ENCODE measurements at regions not wholly inside any gene's neighbourhood (a gene's known extent, or its start where the extent isn't known, plus 50 kb on each side); places are given as distances from the start of the nearest gene placed in this dataset.

DNA sequence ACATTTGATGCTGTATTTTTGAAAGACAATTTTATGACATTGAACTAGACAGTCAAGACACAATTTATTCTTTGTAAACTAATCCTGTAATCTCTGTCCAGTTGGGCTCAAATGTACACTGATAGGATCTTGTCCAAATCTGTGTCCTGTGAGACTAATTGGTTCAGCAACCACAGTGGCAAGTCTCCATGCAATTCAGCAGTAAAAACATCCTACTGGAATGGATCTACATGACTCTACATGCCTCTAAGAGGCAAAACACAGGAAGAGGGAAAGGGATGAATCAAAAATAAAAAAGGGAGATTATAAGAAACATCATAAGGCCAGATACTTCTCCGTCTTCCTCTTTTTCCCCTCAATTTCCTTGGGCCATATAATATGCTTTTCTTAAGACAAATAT is 1164.2 kb downstream of the NLGN4Y start:
- Mint-ChIP-seq H3K27me3 (ENCODE audit: insufficient read depth) (no peaks in the 10 kb centered on the region), H3K36me3 (ENCODE audit: low read depth) (no peaks in the 10 kb centered on the region), H3K4me3 (no peak overlapping the region), H3K27ac (no peak overlapping the region), H3K9me3 (peaks cover 6% of the 10 kb centered on the region; the same call in 1 of the 2 replicates), H3K4me1 (ENCODE audit: low read depth) (no peaks in the 10 kb centered on the region)
- DNase-seq, result no peak
- TF ChIP-seq, protein P1, sequence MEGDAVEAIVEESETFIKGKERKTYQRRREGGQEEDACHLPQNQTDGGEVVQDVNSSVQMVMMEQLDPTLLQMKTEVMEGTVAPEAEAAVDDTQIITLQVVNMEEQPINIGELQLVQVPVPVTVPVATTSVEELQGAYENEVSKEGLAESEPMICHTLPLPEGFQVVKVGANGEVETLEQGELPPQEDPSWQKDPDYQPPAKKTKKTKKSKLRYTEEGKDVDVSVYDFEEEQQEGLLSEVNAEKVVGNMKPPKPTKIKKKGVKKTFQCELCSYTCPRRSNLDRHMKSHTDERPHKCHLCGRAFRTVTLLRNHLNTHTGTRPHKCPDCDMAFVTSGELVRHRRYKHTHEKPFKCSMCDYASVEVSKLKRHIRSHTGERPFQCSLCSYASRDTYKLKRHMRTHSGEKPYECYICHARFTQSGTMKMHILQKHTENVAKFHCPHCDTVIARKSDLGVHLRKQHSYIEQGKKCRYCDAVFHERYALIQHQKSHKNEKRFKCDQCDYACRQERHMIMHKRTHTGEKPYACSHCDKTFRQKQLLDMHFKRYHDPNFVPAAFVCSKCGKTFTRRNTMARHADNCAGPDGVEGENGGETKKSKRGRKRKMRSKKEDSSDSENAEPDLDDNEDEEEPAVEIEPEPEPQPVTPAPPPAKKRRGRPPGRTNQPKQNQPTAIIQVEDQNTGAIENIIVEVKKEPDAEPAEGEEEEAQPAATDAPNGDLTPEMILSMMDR (IDR thresholded peaks at IDR 0.05), result no peak

DNA sequence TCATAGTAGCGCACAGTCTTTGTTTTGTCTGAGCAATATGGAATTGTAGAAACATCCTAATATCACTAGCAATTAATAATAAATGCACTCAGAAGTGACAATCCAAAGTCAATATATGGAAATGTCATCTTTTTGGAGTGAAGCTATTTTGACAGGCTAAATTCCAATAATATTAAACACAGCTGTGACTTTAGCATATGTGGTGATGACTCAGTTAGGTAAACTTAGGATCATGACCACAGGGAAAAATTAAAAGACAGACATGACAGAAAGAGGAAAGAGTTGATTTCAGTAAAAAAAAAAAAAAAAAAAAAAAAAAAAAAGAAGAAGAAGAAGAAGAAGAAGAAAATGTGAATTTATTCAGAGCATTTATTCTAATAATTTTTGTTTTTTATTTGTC is 1165.7 kb downstream of the NLGN4Y start:
- H3K4me3 Mint-ChIP-seq, result no peak overlapping the region
- H3K27me3 Mint-ChIP-seq (ENCODE audit: insufficient read depth), result no peaks in the 10 kb centered on the region

GRCh38 chrY:15702131-15702530 is 1177.8 kb downstream of the NLGN4Y start:
- Mint-ChIP-seq H3K27me3 (ENCODE audit: insufficient read depth) (no peaks in the 10 kb centered on the region), H3K27ac (no peak overlapping the region), H3K36me3 (ENCODE audit: low read depth) (no peaks in the 10 kb centered on the region), H3K4me3 (no peak overlapping the region), H3K9me3 (no peaks in the 10 kb centered on the region), H3K4me1 (ENCODE audit: low read depth) (no peaks in the 10 kb centered on the region)
- TF ChIP-seq, protein P1 (IDR thresholded peaks at IDR 0.05), result no peak
- no peak for DNase-seq

More for the DNA sequence above, 1165.7 kb downstream of the NLGN4Y start:
- TF ChIP-seq, protein P1 (IDR thresholded peaks at IDR 0.05), result no peak
- H3K9me3 Mint-ChIP-seq, result peaks cover 5% of the 10 kb centered on the region; the same call in 1 of the 2 replicates
- no peaks in the 10 kb centered on the region for H3K36me3 Mint-ChIP-seq (ENCODE audit: low read depth)
- no peak for DNase-seq
- H3K4me1 Mint-ChIP-seq (ENCODE audit: low read depth), result no peaks in the 10 kb centered on the region
- H3K27ac Mint-ChIP-seq, result no peak overlapping the region

DNA sequence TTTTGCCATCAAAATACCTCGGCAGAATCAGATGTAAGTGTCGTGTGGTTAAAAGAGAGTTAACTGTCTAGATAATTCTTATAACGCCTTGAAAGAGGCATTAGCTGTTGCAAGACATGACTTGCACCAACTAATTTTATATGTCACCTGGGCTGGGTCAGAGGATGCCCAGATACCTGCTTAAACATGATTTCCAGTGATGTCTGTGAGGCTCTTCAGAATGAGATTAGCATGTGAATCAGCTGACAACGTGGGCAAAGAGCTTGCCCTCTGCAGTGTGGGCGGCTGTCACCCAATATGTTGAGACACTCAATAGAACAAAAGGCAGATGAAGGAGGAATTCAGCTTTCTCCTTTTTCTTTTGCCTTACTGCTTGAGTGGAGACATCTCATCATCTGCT is 1180.6 kb downstream of the NLGN4Y start:
- no peak overlapping the region for H3K27ac Mint-ChIP-seq
- no peaks in the 10 kb centered on the region for H3K27me3 Mint-ChIP-seq (ENCODE audit: insufficient read depth)
- H3K4me1 Mint-ChIP-seq (ENCODE audit: low read depth), result no peaks in the 10 kb centered on the region
- H3K4me3 Mint-ChIP-seq, result no peak overlapping the region
- DNase-seq, result no peak
- TF ChIP-seq, protein P1 (IDR thresholded peaks at IDR 0.05), result no peak
- H3K36me3 Mint-ChIP-seq (ENCODE audit: low read depth), result no peaks in the 10 kb centered on the region
- H3K9me3 Mint-ChIP-seq, result no peaks in the 10 kb centered on the region

- DNase-seq, result no peak
- Mint-ChIP-seq H3K36me3 (ENCODE audit: low read depth) (no peaks in the 10 kb centered on the region; the same call in 1 of the 2 replicates), H3K4me3 (no peak overlapping the region), H3K27ac (no peak overlapping the region), H3K27me3 (ENCODE audit: insufficient read depth) (peaks cover 2% of the 10 kb centered on the region), H3K9me3 (peaks cover 23% of the 10 kb centered on the region), H3K4me1 (ENCODE audit: low read depth) (no peaks in the 10 kb centered on the region)
- TF ChIP-seq, protein P1 (IDR thresholded peaks at IDR 0.05), result no peak
Observed at GRCh38 chrY:15749533-15750433, 1225.5 kb downstream of the NLGN4Y start.
